ENCODE measurements at regions not wholly inside any gene's neighbourhood (a gene's known extent, or its start where the extent isn't known, plus 50 kb on each side); places are given as distances from the start of the nearest gene placed in this dataset.

GRCh38 chr5:169511708-169512107, 71.9 kb upstream of the SPDL1 start:
- TF ChIP-seq CTCF (conservative IDR thresholded peaks at IDR 0.05): no peak; the same call in 1 of the 2 replicates
- no peak for TF ChIP-seq ZFX (IDR thresholded peaks at IDR 0.05)

All from C4-2B (cell line).